Neural cell (in vitro differentiated cells): ENCODE measurements at regions not wholly inside any gene's neighbourhood (a gene's known extent, or its start where the extent isn't known, plus 50 kb on each side); places are given as distances from the start of the nearest gene placed in this dataset.

ENCODE experiments used
- H2AFZ ChIP-seq: fragments of 200-600, 300-800 bp; sonication (generic), shearing (Covaris generic); 2 replicates; pipeline ENCODE4 v1.6.0; 2014; ENCODE audit warnings: low read depth, mild to moderate bottlenecking, antibody characterized with exemption, low read length, moderate library complexity
- H3F3A ChIP-seq: fragments of 200-600 bp; shearing (Covaris generic); 2 replicates; pipeline ENCODE4 v1.6.1; 2016; ENCODE audit warnings: mild to moderate bottlenecking, moderate library complexity, mixed read lengths, antibody characterized with exemption, low read length; ENCODE audit not compliant: insufficient read depth, poor library complexity, severe bottlenecking
- H3K27ac ChIP-seq: fragments of 200-600, 300-800 bp; sonication (generic), shearing (Covaris generic); 2 replicates; pipeline ENCODE4 v1.5.1; 2014; ENCODE audit warnings: mild to moderate bottlenecking, low read length, moderate library complexity
- H3K27me3 ChIP-seq: fragments of 300-800, 200-600 bp; sonication (generic), shearing (Covaris generic); 2 replicates; pipeline ENCODE4 v1.6.0; 2014; ENCODE audit warnings: mild to moderate bottlenecking, low read depth, low read length, moderate library complexity; ENCODE audit not compliant: insufficient read depth
- H3K36me3 ChIP-seq: fragments of 300-800, 200-600 bp; sonication (generic), shearing (Covaris generic); 2 replicates; pipeline ENCODE4 v1.5.1; 2014; ENCODE audit warnings: mild to moderate bottlenecking, antibody characterized with exemption, low read length, moderate library complexity; ENCODE audit not compliant: insufficient read depth
- H3K4me2 ChIP-seq: fragments of 300-800, 200-600 bp; sonication (generic), shearing (Covaris generic); 2 replicates; pipeline ENCODE4 v1.6.0; 2014; ENCODE audit warnings: mild to moderate bottlenecking, low read length
- H3K4me3 ChIP-seq: fragments of 300-800, 200-600 bp; sonication (generic), shearing (Covaris generic); 2 replicates; pipeline ENCODE4 v1.5.1; 2014; ENCODE audit warnings: mild to moderate bottlenecking, low read length, moderate library complexity
- H3K79me2 ChIP-seq: fragments of 200-600 bp; shearing (Covaris generic); replicated peaks from 2 replicates; pipeline ENCODE4 v1.6.0; 2014; ENCODE audit warnings: mild to moderate bottlenecking, low read length, moderate library complexity; ENCODE audit not compliant: insufficient read depth
- H3K9ac ChIP-seq: fragments of 300-800, 200-600 bp; sonication (generic), shearing (Covaris generic); 2 replicates; pipeline ENCODE4 v1.6.1; 2016; ENCODE audit warnings: mild to moderate bottlenecking, low read length, mixed read lengths
- H3K9me2 ChIP-seq: fragments of 200-600 bp; shearing (Covaris generic); 2 replicates; pipeline ENCODE4 v1.6.1; 2016; ENCODE audit warnings: mild to moderate bottlenecking, low read length, mixed read lengths; ENCODE audit not compliant: insufficient read depth
- H3K9me3 ChIP-seq: fragments of 200-600, 300-800 bp; sonication (generic), shearing (Covaris generic); 2 replicates; pipeline ENCODE4 v1.6.1; 2016; ENCODE audit warnings: mild to moderate bottlenecking, mixed run types, low read length, moderate library complexity, mixed read lengths
- H4K20me1 ChIP-seq: fragments of 200-600 bp; shearing (Covaris generic); 2 replicates; pipeline ENCODE4 v1.6.1; 2016; ENCODE audit warnings: mild to moderate bottlenecking, mixed run types; ENCODE audit not compliant: insufficient read depth
- EP300 ChIP-seq: fragments of 450-650 bp; conservative IDR thresholded peaks from 2 replicates; pipeline ENCODE4 v1.6.1; 2014; ENCODE audit warnings: antibody characterized with exemption, mild to moderate bottlenecking, moderate library complexity; ENCODE audit not compliant: poor library complexity, severe bottlenecking
- EZH2 ChIP-seq: fragments of 200-600, 300-800 bp; shearing (Covaris generic), sonication (generic); IDR thresholded peaks from 2 replicates; pipeline ENCODE4 v1.6.1; 2014; ENCODE audit warnings: antibody characterized with exemption, low read length, borderline replicate concordance, mild to moderate bottlenecking; ENCODE audit not compliant: insufficient read depth, poor library complexity, severe bottlenecking
- MXI1 ChIP-seq: fragments of 450-650 bp; conservative IDR thresholded peaks from 2 replicates; pipeline ENCODE4 v1.6.1; 2014; ENCODE audit warnings: antibody characterized with exemption, mild to moderate bottlenecking; ENCODE audit not compliant: poor library complexity, severe bottlenecking
- POLR2AphosphoS5 ChIP-seq: IDR thresholded peaks from 2 replicates; pipeline ENCODE4 v1.6.1; 2012
- RAD21 ChIP-seq: fragments of 450-650 bp; conservative IDR thresholded peaks from 2 replicates; pipeline ENCODE4 v1.6.1; 2014; ENCODE audit warnings: antibody characterized with exemption, mild to moderate bottlenecking, moderate library complexity
- TAF1 ChIP-seq: IDR thresholded peaks from 2 replicates; pipeline ENCODE4 v1.6.1; 2012; ENCODE audit warnings: low read depth
- TF ChIP-seq, protein P1 (sequence below): IDR thresholded peaks from 2 replicates; pipeline ENCODE4 v1.6.1; 2012; ENCODE audit warnings: borderline replicate concordance

DNA sequence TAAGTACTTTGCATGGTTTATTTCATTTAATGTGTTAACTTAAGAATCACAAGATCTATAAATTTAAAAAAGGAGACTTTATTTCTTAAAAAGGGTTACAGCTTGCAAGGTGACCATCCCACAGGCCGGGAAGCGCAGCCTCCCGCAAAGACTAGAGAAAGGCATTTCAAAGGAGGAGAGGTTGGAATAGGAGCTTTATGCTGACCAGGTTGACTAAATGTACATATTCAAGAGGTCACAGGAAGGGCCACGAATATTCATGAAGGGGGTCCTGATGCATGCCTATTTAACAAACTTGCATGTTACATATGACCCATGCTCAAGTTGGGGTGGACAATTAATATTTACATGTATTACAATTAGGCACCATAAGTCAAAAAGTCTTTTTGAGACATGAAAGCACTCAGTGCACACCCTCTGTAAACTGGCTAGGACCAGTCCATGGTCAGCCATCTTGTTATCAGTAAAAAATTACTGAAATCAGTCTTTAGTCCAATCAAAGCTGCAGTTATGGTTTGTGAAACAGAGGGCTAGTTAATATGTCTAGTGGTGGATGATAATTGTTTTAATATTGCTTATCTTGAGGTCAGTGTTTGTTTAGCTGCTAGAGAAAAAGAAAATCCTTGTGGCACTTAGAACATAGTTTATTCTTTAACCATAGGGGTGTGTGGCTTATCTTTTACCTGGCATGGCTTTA, 169.3 kb downstream of the KCNE4 start:
- Histone ChIP-seq H3K4me3 (no peak overlapping the region), H3K27me3 (no peaks in the 10 kb centered on the region)
- TF ChIP-seq TAF1, result no peak
- no peak for TF ChIP-seq RAD21
- no peak for TF ChIP-seq POLR2AphosphoS5
- no peak for TF ChIP-seq EP300
- no peak for TF ChIP-seq MXI1
- TF ChIP-seq EZH2, result no peak
- TF ChIP-seq, protein P1, sequence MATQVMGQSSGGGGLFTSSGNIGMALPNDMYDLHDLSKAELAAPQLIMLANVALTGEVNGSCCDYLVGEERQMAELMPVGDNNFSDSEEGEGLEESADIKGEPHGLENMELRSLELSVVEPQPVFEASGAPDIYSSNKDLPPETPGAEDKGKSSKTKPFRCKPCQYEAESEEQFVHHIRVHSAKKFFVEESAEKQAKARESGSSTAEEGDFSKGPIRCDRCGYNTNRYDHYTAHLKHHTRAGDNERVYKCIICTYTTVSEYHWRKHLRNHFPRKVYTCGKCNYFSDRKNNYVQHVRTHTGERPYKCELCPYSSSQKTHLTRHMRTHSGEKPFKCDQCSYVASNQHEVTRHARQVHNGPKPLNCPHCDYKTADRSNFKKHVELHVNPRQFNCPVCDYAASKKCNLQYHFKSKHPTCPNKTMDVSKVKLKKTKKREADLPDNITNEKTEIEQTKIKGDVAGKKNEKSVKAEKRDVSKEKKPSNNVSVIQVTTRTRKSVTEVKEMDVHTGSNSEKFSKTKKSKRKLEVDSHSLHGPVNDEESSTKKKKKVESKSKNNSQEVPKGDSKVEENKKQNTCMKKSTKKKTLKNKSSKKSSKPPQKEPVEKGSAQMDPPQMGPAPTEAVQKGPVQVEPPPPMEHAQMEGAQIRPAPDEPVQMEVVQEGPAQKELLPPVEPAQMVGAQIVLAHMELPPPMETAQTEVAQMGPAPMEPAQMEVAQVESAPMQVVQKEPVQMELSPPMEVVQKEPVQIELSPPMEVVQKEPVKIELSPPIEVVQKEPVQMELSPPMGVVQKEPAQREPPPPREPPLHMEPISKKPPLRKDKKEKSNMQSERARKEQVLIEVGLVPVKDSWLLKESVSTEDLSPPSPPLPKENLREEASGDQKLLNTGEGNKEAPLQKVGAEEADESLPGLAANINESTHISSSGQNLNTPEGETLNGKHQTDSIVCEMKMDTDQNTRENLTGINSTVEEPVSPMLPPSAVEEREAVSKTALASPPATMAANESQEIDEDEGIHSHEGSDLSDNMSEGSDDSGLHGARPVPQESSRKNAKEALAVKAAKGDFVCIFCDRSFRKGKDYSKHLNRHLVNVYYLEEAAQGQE, result no peak

DNA sequence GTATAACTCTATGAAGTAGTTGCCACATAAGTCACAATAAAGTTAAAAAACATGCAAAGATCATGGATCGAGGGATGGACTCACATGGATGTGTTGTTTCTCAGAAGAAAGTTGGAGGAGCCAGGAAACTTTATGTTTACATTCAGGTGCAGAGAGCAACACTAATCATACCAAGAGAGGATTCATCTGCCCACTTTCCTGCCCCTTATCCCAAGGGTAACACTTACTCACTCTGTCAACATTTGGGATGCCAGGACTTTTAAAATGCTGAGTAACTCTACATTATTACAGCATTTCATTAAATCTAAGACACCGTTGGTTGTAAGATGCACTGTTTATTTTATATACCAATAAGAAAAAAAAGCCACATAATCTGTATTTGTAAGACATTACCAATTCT, 170.4 kb downstream of the KCNE4 start:
- TF ChIP-seq MXI1, result no peak
- no peak for TF ChIP-seq POLR2AphosphoS5
- no peak for TF ChIP-seq TAF1
- TF ChIP-seq EP300, result no peak
- TF ChIP-seq, protein P1, result no peak
- H3K36me3 ChIP-seq, result no peaks in the 10 kb centered on the region
- no peak overlapping the region for H2AFZ ChIP-seq

More for the DNA sequence above, 169.3 kb downstream of the KCNE4 start:
- H2AFZ ChIP-seq, result no peak overlapping the region
- H3K9me2 ChIP-seq, result no peaks in the 10 kb centered on the region
- H3K36me3 ChIP-seq, result no peaks in the 10 kb centered on the region
- no peaks in the 10 kb centered on the region for H3K9me3 ChIP-seq
- H4K20me1 ChIP-seq, result no peaks in the 10 kb centered on the region
- no peaks in the 10 kb centered on the region for H3K79me2 ChIP-seq
- H3K27ac ChIP-seq, result no peak overlapping the region
- H3K4me2 ChIP-seq, result no peak overlapping the region
- no peak overlapping the region for H3K9ac ChIP-seq
- H3F3A ChIP-seq, result no peaks in the 10 kb centered on the region

More for the DNA sequence above, 170.4 kb downstream of the KCNE4 start:
- H3K27me3 ChIP-seq, result no peaks in the 10 kb centered on the region
- no peaks in the 10 kb centered on the region for H3K79me2 ChIP-seq
- H3K4me2 ChIP-seq, result no peak overlapping the region
- no peaks in the 10 kb centered on the region for H3K9me2 ChIP-seq
- H3K9ac ChIP-seq, result no peak overlapping the region
- no peaks in the 10 kb centered on the region for H3F3A ChIP-seq
- no peak overlapping the region for H3K4me3 ChIP-seq
- H3K9me3 ChIP-seq, result no peaks in the 10 kb centered on the region
- H3K27ac ChIP-seq, result no peak overlapping the region
- no peaks in the 10 kb centered on the region for H4K20me1 ChIP-seq
